ENCODE measurements at regions not wholly inside any gene's neighbourhood (a gene's known extent, or its start where the extent isn't known, plus 50 kb on each side); places are given as distances from the start of the nearest gene placed in this dataset.

DNA sequence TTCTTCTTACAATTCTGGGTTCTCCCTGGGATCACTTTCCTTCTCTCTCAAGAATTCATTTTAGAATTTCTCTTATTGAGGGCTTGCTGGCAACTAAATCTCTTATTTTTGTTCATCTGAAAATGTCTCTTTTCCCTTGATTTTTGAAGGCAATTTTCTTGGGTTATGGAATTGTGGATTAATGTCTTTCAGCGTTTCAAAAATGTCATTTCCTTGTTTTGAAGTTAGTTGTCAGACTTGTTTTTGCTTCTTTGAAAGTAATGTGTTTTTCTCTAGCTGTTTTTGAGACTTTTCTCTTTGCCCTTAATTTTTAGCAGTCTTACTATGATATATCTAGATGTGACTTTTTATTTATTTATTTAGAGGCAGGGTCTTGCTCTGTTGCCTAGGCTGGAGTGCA lies 205.7 kb downstream of the CHIC2 start:
- DNase-seq (ENCODE audit: low read depth, low spot score), result no peak
- Histone ChIP-seq H3K9me3 (ENCODE audit: control insufficient read depth in 1 of 2, insufficient read depth in 1 of 2, low read depth in 1 of 2, low read length in 2 of 2) (no peaks in the 10 kb centered on the region), H4K20me1 (ENCODE audit: insufficient read depth) (no peaks in the 10 kb centered on the region), H3K27ac (ENCODE audit: low read depth, low read length) (no peak overlapping the region), H3K4me2 (ENCODE audit: low read length) (no peak overlapping the region), H3K9ac (ENCODE audit: low read length) (no peak overlapping the region), H3K27me3 (ENCODE audit: insufficient read depth, low read length) (no peaks in the 10 kb centered on the region), H2AFZ (ENCODE audit: low read depth, low read length, poor library complexity, severe bottlenecking) (no peak overlapping the region), H3K4me1 (ENCODE audit: control insufficient read depth in 1 of 2, insufficient read depth in 2 of 2, low read length in 2 of 2) (no peaks in the 10 kb centered on the region), H3K9me2 (ENCODE audit: insufficient read depth) (no peaks in the 10 kb centered on the region), H3K79me2 (ENCODE audit: insufficient read depth, low read length) (no peaks in the 10 kb centered on the region), H3K4me3 (replicated peaks in 1 of 2; ENCODE audit: low read depth in 1 of 2, low read length in 2 of 2) (no peak overlapping the region), H3K36me3 (ENCODE audit: control insufficient read depth in 1 of 2, insufficient read depth in 2 of 2, low read length in 2 of 2) (no peaks in the 10 kb centered on the region)
- no TSS peak for BruUV-seq (replicated peaks)
- ChIA-PET POLR2A (no interaction called here), CTCF (no interaction called here), RAD21 (ENCODE audit: low non-redundant PET in 1 of 2, low total read pairs in 2 of 2, uncharacterized antibody in 2 of 2, unreplicated experiment in 2 of 2) (no interaction called here)
- no peak for ATAC-seq
- intact Hi-C loops (cut with micrococcal nuclease), result no loop called here
- TF ChIP-seq SP1 (IDR thresholded peaks at IDR 0.05; ENCODE audit: low read depth) (no peak), EZH2 (IDR thresholded peaks at IDR 0.05) (no peak), YY1 (IDR thresholded peaks at IDR 0.05; ENCODE audit: extremely low read depth, insufficient replicate concordance, low read depth, low read length) (no peak), POLR2A (IDR thresholded peaks at IDR 0.05; ENCODE audit: borderline replicate concordance, extremely low read depth, insufficient read depth, insufficient read length) (no peak), TCF7L2 (IDR thresholded peaks at IDR 0.05; ENCODE audit: borderline replicate concordance, extremely low read depth, insufficient read depth, insufficient read length) (no peak), FOSL1 (IDR thresholded peaks at IDR 0.05; ENCODE audit: low read depth) (no peak), EGR1 (IDR thresholded peaks at IDR 0.05; ENCODE audit: low read depth) (no peak), ZFX (IDR thresholded peaks at IDR 0.05) (no peak), JUND (IDR thresholded peaks at IDR 0.05) (no peak), SRF (IDR thresholded peaks at IDR 0.05; ENCODE audit: low read depth) (no peak), EZH2phosphoT487 (IDR thresholded peaks at IDR 0.05; ENCODE audit: borderline replicate concordance) (no peak)
- TF ChIP-seq, protein P1, sequence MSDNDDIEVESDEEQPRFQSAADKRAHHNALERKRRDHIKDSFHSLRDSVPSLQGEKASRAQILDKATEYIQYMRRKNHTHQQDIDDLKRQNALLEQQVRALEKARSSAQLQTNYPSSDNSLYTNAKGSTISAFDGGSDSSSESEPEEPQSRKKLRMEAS (IDR thresholded peaks at IDR 0.05), result no peak
- TF ChIP-seq, protein P2, sequence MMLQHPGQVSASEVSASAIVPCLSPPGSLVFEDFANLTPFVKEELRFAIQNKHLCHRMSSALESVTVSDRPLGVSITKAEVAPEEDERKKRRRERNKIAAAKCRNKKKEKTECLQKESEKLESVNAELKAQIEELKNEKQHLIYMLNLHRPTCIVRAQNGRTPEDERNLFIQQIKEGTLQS (IDR thresholded peaks at IDR 0.05), result no peak
- TF ChIP-seq, protein P3, sequence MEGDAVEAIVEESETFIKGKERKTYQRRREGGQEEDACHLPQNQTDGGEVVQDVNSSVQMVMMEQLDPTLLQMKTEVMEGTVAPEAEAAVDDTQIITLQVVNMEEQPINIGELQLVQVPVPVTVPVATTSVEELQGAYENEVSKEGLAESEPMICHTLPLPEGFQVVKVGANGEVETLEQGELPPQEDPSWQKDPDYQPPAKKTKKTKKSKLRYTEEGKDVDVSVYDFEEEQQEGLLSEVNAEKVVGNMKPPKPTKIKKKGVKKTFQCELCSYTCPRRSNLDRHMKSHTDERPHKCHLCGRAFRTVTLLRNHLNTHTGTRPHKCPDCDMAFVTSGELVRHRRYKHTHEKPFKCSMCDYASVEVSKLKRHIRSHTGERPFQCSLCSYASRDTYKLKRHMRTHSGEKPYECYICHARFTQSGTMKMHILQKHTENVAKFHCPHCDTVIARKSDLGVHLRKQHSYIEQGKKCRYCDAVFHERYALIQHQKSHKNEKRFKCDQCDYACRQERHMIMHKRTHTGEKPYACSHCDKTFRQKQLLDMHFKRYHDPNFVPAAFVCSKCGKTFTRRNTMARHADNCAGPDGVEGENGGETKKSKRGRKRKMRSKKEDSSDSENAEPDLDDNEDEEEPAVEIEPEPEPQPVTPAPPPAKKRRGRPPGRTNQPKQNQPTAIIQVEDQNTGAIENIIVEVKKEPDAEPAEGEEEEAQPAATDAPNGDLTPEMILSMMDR (IDR thresholded peaks at IDR 0.05 in 2 of 3, conservative IDR thresholded peaks at IDR 0.05 in 1 of 3; ENCODE audit: borderline replicate concordance in 1 of 3, insufficient read depth in 1 of 3, low read depth in 2 of 3, low read length in 2 of 3), result no peak
- TF ChIP-seq, protein P4, sequence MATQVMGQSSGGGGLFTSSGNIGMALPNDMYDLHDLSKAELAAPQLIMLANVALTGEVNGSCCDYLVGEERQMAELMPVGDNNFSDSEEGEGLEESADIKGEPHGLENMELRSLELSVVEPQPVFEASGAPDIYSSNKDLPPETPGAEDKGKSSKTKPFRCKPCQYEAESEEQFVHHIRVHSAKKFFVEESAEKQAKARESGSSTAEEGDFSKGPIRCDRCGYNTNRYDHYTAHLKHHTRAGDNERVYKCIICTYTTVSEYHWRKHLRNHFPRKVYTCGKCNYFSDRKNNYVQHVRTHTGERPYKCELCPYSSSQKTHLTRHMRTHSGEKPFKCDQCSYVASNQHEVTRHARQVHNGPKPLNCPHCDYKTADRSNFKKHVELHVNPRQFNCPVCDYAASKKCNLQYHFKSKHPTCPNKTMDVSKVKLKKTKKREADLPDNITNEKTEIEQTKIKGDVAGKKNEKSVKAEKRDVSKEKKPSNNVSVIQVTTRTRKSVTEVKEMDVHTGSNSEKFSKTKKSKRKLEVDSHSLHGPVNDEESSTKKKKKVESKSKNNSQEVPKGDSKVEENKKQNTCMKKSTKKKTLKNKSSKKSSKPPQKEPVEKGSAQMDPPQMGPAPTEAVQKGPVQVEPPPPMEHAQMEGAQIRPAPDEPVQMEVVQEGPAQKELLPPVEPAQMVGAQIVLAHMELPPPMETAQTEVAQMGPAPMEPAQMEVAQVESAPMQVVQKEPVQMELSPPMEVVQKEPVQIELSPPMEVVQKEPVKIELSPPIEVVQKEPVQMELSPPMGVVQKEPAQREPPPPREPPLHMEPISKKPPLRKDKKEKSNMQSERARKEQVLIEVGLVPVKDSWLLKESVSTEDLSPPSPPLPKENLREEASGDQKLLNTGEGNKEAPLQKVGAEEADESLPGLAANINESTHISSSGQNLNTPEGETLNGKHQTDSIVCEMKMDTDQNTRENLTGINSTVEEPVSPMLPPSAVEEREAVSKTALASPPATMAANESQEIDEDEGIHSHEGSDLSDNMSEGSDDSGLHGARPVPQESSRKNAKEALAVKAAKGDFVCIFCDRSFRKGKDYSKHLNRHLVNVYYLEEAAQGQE (IDR thresholded peaks at IDR 0.05; ENCODE audit: low read depth), result no peak
- TF ChIP-seq, protein P5, sequence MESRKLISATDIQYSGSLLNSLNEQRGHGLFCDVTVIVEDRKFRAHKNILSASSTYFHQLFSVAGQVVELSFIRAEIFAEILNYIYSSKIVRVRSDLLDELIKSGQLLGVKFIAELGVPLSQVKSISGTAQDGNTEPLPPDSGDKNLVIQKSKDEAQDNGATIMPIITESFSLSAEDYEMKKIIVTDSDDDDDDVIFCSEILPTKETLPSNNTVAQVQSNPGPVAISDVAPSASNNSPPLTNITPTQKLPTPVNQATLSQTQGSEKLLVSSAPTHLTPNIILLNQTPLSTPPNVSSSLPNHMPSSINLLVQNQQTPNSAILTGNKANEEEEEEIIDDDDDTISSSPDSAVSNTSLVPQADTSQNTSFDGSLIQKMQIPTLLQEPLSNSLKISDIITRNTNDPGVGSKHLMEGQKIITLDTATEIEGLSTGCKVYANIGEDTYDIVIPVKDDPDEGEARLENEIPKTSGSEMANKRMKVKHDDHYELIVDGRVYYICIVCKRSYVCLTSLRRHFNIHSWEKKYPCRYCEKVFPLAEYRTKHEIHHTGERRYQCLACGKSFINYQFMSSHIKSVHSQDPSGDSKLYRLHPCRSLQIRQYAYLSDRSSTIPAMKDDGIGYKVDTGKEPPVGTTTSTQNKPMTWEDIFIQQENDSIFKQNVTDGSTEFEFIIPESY (IDR thresholded peaks at IDR 0.05; ENCODE audit: extremely low read depth, insufficient replicate concordance, low read length), result no peak

Data from HCT116 (cell line).